Superior temporal gyrus (tissue), 1 donor: ENCODE measurements at regions not wholly inside any gene's neighbourhood (a gene's known extent, or its start where the extent isn't known, plus 50 kb on each side); places are given as distances from the start of the nearest gene placed in this dataset.

Experiments
- DNase-seq: peaks from one replicate; pipeline ENCODE4 v3.0.0-alpha.2; 2016; ENCODE audit errors: extremely low spot score

GRCh38 chr6:90435207-90435899 lies 138.7 kb upstream of the BACH2 start:
- DNase-seq, result no peak

GRCh38 chr6:90434094-90434493 lies 137.5 kb upstream of the BACH2 start:
- DNase-seq, result no peak

GRCh38 chr6:90432937-90433336 lies 136.3 kb upstream of the BACH2 start:
- no peak for DNase-seq

- DNase-seq, result no peak
Measured at GRCh38 chr6:90432041-90432775, 135.6 kb upstream of the BACH2 start.

- DNase-seq, result no peak
Measured at GRCh38 chr6:90431576-90431975, 134.9 kb upstream of the BACH2 start.

GRCh38 chr6:90429713-90430112 lies 133.1 kb upstream of the BACH2 start:
- DNase-seq, result no peak

- no peak for DNase-seq
Measured at GRCh38 chr6:90428514-90428913, 131.9 kb upstream of the BACH2 start.

GRCh38 chr6:90425161-90425641 lies 128.6 kb upstream of the BACH2 start:
- no peak for DNase-seq

- DNase-seq, result no peak
Measured at GRCh38 chr6:90424580-90424979, 127.9 kb upstream of the BACH2 start.

GRCh38 chr6:90421666-90422065 lies 125.0 kb upstream of the BACH2 start:
- no peak for DNase-seq

- no peak for DNase-seq
Measured at GRCh38 chr6:90420500-90420899, 123.9 kb upstream of the BACH2 start.

- DNase-seq, result no peak
Measured at GRCh38 chr6:90417385-90417784, 120.7 kb upstream of the BACH2 start.

- no peak for DNase-seq
Measured at GRCh38 chr6:90416322-90416721, 119.7 kb upstream of the BACH2 start.

- DNase-seq, result no peak
Measured at GRCh38 chr6:90415178-90415577, 118.5 kb upstream of the BACH2 start.

GRCh38 chr6:90414352-90414751 lies 117.7 kb upstream of the BACH2 start:
- DNase-seq, result no peak

- DNase-seq, result peak; percentile 24
Measured at GRCh38 chr6:90413867-90414266, 117.2 kb upstream of the BACH2 start.

- DNase-seq, result no peak
Measured at GRCh38 chr6:90413396-90413795, 116.8 kb upstream of the BACH2 start.

- DNase-seq, result no peak
Measured at GRCh38 chr6:90412538-90413369, 116.1 kb upstream of the BACH2 start.

GRCh38 chr6:90411292-90411781 lies 114.7 kb upstream of the BACH2 start:
- DNase-seq, result no peak

- DNase-seq, result no peak
Measured at GRCh38 chr6:90409700-90410099, 113.1 kb upstream of the BACH2 start.

GRCh38 chr6:90406957-90407356 lies 110.3 kb upstream of the BACH2 start:
- no peak for DNase-seq

GRCh38 chr6:90406142-90406794 lies 109.6 kb upstream of the BACH2 start:
- no peak for DNase-seq
